ENCODE measurements at regions not wholly inside any gene's neighbourhood (a gene's known extent, or its start where the extent isn't known, plus 50 kb on each side); places are given as distances from the start of the nearest gene placed in this dataset.

DNA sequence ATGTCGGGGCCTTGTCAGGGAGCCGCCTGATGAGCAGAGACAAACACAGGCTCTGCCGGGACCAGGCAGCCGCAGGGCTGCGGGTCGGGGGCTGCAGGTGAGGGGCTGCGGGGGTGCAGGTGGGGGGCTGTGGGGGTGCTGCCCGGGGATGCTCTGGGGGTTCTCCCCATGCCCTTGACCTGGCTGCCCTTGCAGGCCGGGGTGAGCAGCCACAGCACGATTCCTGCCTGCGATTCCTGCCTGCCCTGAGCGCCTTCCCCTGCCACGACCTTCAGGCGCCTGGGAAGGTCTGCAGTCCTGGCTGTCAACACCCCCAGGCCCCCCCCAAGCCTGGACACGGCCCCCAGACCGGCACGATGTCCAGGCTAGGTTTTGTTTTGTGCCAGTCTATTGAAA lies 106.3 kb downstream of the FAM53A start:
- TF ChIP-seq ZFX (IDR thresholded peaks at IDR 0.05) (no peak), CTCF (conservative IDR thresholded peaks at IDR 0.05) (no peak)

Measured in C4-2B (cell line).